RPMI8226 (cell line): ENCODE measurements at regions not wholly inside any gene's neighbourhood (a gene's known extent, or its start where the extent isn't known, plus 50 kb on each side); places are given as distances from the start of the nearest gene placed in this dataset.
"Not testable (repeated sequence)": the region's sequence is repeated elsewhere in the genome, so short reads cannot be mapped to it uniquely, and the experiment has no call there.

Experiments used
- DNase-seq: peaks from one replicate; pipeline ENCODE4 v3.0.0-alpha.2; 2015

DNA sequence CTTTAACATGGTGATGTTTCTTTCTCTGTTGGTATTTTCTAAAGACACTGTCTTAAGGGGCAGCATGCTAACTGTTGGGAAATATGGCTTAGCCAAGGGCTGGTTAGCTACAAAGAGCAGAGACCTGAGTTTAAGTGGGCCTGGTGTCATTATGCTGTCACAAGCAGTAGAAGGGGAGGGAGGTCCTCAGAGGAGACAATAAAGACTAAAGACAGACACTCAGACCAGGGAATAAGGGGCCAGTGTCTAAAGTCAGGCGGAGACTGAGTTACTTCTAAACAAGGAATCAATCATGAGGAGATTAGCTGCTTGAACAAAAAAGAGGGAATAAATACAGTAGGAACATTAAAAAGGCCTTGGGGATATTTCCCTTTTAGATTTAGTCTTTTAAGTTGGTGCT is 142.7 kb upstream of the DPPA4 start:
- DNase-seq = no peak

DNA sequence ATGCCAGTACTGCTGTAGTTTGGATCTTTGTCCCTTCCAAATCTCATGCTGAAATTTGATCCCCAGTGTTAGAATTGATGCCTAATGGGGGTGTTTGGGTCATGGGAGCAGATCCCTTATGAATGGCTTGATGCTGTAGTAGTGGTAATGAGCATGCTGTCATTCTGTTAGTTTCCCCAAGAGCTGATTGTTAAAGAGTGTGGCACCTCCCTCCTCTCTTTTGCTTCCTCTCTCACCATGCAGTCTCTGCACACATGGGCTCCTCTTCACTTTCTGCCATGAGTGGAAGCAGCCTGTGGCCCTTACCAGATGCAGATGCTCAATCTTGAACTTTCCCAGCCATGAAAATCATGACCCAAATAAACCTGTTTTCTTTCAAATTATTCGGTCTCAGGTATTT is 141.3 kb upstream of the DPPA4 start:
- DNase-seq = no peak

DNA sequence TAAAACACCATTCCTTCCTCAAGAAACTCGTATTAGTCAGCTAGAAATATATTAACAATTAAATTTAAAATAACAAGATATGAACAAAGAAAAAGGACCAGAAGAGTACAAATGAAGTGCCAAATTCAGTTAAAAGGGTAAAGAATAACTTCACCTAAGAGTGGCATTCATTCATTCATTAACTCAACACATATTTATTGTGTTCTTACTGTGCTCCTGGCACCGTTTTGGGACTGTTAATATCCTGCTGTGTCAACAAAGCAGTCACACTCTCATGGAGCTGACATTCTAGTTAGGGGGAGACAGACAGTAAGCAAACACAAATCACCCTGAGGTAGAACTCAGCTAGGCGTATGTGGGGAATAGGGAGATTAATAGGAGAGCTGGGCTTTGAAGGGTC is 123.6 kb upstream of the DPPA4 start:
- DNase-seq = no peak

DNA sequence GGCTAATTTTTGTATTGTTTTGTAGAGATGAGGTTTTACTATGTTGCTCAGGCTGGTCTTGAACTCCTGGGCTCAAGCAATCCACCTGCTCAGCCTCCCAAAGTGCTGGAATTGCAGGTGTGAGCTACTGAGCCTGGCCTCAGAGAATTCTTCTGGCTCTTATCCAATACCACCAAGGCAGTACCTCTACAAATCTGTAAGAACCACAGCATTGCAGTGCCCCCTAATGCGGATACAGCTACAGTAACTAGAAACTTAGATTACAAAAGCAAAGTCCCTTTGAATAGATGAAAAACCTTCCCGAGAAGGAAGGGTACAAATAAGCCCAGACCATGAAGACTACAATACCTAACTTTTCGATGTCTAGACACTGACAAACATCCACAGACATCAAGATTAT is 107.9 kb upstream of the DPPA4 start:
- peak; percentile 4 for DNase-seq

DNA sequence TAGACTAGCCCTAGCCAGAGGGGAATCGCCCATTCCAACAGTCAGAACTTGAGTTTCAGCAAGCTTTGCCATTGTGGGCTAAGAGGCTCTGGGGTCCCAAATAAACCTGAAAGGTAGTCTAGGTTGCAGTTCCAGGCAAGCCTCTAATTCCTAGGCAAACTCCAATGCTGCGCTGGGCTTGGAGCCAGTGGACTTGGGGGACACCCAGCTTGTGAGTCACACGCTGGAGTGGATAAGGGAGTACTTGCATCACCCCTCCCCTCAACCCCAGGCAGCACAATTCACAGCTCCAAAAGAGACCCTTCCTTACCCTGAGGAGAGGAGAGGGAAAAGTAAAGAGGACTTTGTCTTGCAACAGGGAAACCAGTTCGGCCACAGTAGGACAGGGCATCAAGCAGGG is 105.2 kb upstream of the DPPA4 start:
- no peak for DNase-seq

DNA sequence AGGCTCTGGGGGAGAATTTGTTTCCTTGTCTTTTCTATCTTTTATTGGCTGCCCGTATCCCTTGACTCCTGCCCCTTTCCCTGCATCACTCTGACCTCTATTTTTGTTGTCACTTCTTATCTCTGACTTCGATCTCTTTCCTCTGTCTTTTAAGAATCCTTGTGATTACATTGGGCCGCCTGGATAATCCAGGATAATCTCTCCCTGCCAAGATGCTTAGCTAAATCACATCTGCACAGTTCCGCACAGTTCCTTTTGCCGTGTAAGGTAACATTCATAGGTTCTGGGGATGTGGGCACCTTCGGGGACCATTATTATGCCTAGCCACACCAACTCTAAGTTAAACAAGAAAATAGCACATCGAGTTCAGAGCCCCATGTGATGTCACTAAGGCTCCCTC is 103.0 kb upstream of the DPPA4 start:
- no peak for DNase-seq

DNA sequence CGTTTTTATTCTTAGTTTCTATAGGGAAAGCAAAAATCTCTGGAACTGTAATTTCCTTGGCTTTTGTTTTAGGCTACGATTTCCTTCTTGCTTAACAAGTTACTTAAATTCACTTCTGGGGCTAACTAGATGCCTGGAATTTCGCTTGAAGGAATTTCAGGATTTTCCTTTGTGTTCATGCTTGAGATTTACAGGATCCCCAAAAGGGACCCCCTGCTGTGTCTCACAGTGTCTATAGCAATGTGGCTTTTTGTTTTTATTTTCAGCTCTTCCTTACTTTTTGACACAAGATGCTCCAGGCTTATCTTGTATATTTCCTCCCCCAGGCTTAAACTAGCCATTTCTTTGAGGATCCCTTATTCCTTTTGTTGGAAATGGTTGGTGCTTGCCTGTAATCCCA is 95.5 kb upstream of the DPPA4 start:
- no peak for DNase-seq

DNA sequence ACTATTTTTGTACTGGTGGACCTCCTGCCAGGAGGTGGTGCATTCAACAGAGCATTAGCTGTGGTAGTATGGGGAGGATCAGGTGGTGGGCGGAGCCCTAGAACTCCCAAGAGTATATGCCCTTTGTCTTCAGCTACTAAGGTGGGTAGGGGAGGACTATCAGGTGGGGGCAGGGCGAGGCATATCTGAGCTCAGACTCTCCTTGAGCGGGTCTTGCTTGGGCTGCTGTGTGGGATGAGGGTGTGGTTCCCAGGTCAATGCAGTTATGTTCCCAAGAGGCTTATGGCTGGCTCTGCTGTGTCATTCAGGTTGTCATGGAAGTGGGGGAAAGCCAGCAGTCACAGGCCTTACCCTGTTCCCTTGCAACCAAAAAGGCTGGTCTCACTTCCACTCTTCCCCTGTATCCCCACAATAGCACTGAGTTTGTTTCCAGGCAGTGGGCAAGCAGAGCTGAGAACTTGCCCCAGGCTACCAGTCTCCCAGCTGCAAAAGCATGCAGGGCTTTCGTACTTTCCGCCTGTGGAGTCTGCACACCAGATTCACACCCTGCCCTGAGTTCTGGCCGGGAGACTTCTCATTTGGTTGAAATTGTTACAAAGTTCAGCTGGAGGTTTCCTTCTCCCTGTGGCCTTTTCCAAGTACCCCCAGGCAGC is 93.7 kb upstream of the DPPA4 start:
- DNase-seq = no peak

DNA sequence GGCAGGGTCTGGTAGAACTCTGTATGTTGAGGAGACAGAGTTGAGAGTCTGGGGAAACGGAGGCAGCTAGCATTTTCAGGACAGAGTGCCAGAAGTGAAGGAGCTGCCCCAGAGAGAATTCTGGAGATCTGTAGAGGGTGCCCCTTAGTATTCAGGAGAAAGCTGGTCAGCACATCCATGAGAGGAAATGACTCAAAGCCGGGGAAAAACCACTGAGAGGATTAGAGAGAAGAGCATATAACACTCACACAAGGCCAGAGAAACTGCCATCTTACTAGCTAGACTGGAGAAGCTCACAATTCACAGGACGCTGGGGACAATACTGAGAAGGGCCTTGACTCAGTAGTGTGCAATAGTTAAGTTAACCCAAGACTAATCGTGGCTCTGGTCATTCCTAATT is 75.7 kb upstream of the DPPA4 start:
- DNase-seq = no peak

DNA sequence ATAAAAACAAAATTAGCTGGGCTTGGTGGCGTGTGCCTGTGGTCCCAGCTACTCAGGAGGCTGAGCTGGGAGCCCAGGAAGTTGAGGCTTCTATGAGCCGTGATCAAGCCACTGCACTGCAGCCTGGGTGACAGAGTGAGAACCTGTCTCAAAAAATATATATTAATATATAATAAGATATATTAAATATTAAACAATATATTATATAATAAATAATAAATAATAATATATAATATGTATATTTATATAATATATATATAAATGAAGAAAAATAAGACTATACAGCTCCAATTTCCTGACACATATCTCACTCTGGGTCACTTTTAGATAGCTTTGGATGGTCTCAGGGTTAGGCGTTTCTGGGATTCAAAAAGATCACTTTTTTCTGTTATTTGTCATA is 74.2 kb upstream of the DPPA4 start:
- DNase-seq = no peak

DNA sequence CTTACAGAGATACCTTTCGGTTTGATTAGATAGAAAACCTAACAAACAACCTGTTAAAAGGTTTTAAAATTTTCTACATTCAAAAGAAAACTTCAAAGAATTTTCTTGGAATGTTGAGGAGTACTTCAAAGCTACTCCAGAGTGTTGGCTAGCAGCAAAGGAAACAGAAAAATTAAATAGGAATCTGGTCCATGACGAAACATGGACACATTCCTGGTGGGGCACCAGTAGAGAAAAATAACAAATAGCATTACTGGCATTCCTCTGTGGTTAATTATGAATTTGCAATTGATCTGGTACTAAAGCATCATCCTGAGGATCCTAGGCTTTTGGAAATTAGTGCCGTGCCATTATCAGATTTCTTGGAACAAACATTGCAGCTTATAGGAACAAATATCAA is 59.5 kb upstream of the DPPA4 start:
- no peak for DNase-seq

DNA sequence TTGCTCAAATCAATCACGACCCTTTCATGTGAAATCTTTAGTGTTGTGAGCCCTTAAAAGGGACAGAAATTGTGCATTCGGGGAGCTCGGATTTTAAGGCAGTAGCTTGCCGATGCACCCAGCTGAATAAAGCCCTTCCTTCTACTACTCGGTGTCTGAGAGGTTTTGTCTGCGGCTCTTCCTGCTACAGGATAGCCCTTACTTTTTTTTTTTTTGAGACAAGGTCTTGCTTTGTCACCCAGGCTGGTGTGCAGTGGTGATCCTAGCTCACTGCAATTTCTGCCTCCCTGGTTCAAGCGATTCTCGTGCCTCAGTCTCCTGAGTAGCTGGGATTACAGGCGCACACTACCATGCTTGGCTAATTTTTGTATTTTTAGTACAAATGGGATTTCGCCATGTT is 56.4 kb upstream of the DPPA4 start:
- not testable (repeated sequence) for DNase-seq

DNA sequence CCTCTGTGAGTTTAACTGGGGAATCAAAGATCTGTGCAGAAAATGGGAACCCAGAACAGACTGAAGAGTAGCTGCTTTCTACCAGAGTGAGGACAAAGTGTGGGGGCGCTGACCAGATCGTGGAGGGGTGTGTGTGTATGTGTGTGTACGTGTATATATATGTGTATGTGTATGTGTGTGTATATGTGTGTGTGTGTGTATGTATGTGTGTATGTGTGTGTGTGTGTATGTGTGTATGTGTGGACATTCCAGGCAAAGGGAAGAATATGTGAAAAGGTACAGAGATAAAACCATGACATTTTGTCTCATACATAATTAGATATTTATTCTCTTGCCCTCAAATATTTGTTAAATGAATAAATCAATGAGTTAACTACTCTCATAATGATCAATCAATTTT is 54.9 kb upstream of the DPPA4 start:
- DNase-seq = no peak

DNA sequence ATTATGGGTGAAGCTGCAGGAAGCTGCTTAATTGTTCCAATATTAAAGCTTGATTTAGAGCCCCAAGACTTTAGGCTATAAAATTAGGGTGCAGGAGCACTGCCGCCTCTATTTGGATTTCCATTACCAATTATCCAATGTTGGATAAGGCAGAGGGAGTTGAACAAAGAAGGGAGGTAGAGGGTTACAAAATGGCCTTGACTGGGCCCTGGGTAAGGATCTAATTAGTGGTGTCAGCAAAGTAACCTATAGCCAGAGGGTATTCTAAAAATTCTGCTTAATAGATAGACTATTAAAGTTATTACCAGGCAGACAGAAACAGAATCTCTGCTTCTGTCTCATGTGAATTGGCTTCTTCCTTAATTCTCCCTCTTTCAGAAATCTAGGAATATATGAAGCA is 50.3 kb upstream of the DPPA4 start:
- DNase-seq = no peak

DNA sequence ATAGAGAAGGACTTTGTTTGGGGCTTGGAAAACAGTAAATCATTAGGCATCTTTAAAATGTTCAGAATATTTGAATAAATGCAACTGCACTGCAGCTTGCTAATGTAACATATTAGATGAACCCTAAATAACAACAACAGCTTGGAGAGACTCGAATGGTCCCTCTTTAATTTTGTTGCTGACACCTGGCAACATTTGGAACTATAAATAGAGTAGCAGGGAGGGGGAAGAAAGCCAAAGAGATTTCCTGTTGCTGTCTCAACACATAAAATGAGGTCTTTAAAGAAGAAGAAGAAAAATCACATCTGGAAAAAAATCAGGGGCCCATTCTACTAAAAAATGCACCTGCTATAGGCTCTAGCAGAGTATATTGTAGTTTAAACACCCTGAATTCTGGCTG is 49.9 kb upstream of the DPPA4 start:
- peak; percentile 79 for DNase-seq
